ENCODE measurements at regions not wholly inside any gene's neighbourhood (a gene's known extent, or its start where the extent isn't known, plus 50 kb on each side); places are given as distances from the start of the nearest gene placed in this dataset.

- TF ChIP-seq CTCF (IDR thresholded peaks at IDR 0.05 in 8 of 11, conservative IDR thresholded peaks at IDR 0.05 in 3 of 11) (no peak), POLR2AphosphoS5 (IDR thresholded peaks at IDR 0.05) (no peak), POLR2A (IDR thresholded peaks at IDR 0.05) (no peak)
Observed at GRCh38 chr5:159644053-159644452, 272.2 kb upstream of the ADRA1B start.
